IMR-90 (cell line): ENCODE measurements at regions not wholly inside any gene's neighbourhood (a gene's known extent, or its start where the extent isn't known, plus 50 kb on each side); places are given as distances from the start of the nearest gene placed in this dataset.
"Not testable (repeated sequence)": the region's sequence is repeated elsewhere in the genome, so short reads cannot be mapped to it uniquely, and the experiment has no call there.

Experiments used
- CEBPB ChIP-seq: IDR thresholded peaks from 2 replicates; pipeline ENCODE4 v1.6.1; 2012; ENCODE audit warnings: low read depth, low read length, improper control_type of control experiment
- CTCF ChIP-seq: conservative IDR thresholded peaks from 2 replicates; pipeline ENCODE4 v1.5.1; 2012; ENCODE audit warnings: mild to moderate bottlenecking, low read depth, low read length, improper control_type of control experiment
- FOS ChIP-seq: fragments of 150-350 bp; IDR thresholded peaks from 2 replicates; pipeline ENCODE4 v1.6.1; 2016; ENCODE audit warnings: low read depth, low read length
- MXI1 ChIP-seq: IDR thresholded peaks from 2 replicates; pipeline ENCODE4 v1.6.1; 2012; ENCODE audit warnings: low read depth, mild to moderate bottlenecking, low read length, moderate library complexity, borderline replicate concordance
- POLR2A ChIP-seq: IDR thresholded peaks from 2 replicates; pipeline ENCODE4 v1.6.1; 2012; ENCODE audit warnings: mild to moderate bottlenecking, low read depth, low read length
- RAD21 ChIP-seq: IDR thresholded peaks from 2 replicates; pipeline ENCODE4 v1.6.1; 2012; ENCODE audit warnings: low read length, improper control_type of control experiment
- RCOR1 ChIP-seq: IDR thresholded peaks from 2 replicates; pipeline ENCODE4 v1.6.1; 2012; ENCODE audit warnings: mild to moderate bottlenecking, low read length, improper control_type of control experiment; ENCODE audit not compliant: insufficient replicate concordance

- not testable (repeated sequence) for TF ChIP-seq POLR2A, CTCF, RCOR1, MXI1, CEBPB, RAD21, FOS
Measured at GRCh38 chr17:20902496-20902895, 140.3 kb downstream of the USP22 start.
